ENCODE measurements at regions not wholly inside any gene's neighbourhood (a gene's known extent, or its start where the extent isn't known, plus 50 kb on each side); places are given as distances from the start of the nearest gene placed in this dataset.

GRCh38 chr6:113648698-113649097 lies 208.4 kb upstream of the MARCKS start:
- TF ChIP-seq CTCF (IDR thresholded peaks at IDR 0.05) (no peak), POLR2A (IDR thresholded peaks at IDR 0.05) (no peak)
